ENCODE measurements at regions not wholly inside any gene's neighbourhood (a gene's known extent, or its start where the extent isn't known, plus 50 kb on each side); places are given as distances from the start of the nearest gene placed in this dataset.

DNA sequence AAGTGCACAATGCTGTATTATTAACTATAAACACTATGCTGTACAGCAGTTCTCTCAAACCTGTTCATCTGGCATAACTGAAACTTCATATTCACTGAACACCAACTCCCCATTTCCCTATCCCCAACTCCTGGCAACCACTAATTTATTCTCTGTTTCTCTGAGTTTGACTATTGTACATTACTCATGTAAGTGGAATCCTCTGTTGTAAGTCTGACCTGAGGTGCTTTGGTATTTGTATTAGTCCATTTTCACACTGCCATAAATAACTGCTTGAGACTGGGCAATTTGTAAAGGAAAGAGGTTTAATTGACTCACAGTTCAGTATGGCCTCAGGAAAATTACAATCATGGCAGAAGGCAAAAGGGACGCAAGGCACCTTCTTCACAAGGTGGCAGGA lies 266.3 kb downstream of the PPP1R3A start:
- TF ChIP-seq, protein P1, sequence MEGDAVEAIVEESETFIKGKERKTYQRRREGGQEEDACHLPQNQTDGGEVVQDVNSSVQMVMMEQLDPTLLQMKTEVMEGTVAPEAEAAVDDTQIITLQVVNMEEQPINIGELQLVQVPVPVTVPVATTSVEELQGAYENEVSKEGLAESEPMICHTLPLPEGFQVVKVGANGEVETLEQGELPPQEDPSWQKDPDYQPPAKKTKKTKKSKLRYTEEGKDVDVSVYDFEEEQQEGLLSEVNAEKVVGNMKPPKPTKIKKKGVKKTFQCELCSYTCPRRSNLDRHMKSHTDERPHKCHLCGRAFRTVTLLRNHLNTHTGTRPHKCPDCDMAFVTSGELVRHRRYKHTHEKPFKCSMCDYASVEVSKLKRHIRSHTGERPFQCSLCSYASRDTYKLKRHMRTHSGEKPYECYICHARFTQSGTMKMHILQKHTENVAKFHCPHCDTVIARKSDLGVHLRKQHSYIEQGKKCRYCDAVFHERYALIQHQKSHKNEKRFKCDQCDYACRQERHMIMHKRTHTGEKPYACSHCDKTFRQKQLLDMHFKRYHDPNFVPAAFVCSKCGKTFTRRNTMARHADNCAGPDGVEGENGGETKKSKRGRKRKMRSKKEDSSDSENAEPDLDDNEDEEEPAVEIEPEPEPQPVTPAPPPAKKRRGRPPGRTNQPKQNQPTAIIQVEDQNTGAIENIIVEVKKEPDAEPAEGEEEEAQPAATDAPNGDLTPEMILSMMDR (IDR thresholded peaks at IDR 0.05; ENCODE audit: extremely low read depth, low read depth, low read length) = no peak
- Histone ChIP-seq H3K4me3 (ENCODE audit: insufficient read depth, low read length) (no peak overlapping the region), H3K36me3 (ENCODE audit: insufficient read depth, low read length) (no peaks in the 10 kb centered on the region), H4K20me1 (ENCODE audit: insufficient read depth, low read length) (no peaks in the 10 kb centered on the region), H2AFZ (ENCODE audit: low read length) (no peak overlapping the region), H3K9me3 (ENCODE audit: low read depth, low read length) (no peaks in the 10 kb centered on the region), H3K4me2 (ENCODE audit: insufficient read depth, low read length) (no peak overlapping the region), H3K27ac (ENCODE audit: low read depth, low read length) (no peak overlapping the region), H3K27me3 (ENCODE audit: insufficient read depth, low read length) (no peaks in the 10 kb centered on the region), H3K4me1 (ENCODE audit: insufficient read depth, low read length) (no peaks in the 10 kb centered on the region), H3K79me2 (ENCODE audit: insufficient read depth, low read length) (no peaks in the 10 kb centered on the region)
- no peak for DNase-seq (ENCODE audit: insufficient read length, low spot score, missing footprints)

GRCh38 chr7:113649556-113649955 lies 269.3 kb downstream of the PPP1R3A start:
- H3K27ac ChIP-seq (ENCODE audit: low read depth, low read length) = no peak overlapping the region
- no peaks in the 10 kb centered on the region for H3K27me3 ChIP-seq (ENCODE audit: insufficient read depth, low read length)
- no peak for DNase-seq (ENCODE audit: insufficient read length, low spot score, missing footprints)
- H3K36me3 ChIP-seq (ENCODE audit: insufficient read depth, low read length) = no peaks in the 10 kb centered on the region
- H3K79me2 ChIP-seq (ENCODE audit: insufficient read depth, low read length) = no peaks in the 10 kb centered on the region
- no peak overlapping the region for H3K4me3 ChIP-seq (ENCODE audit: insufficient read depth, low read length)
- H3K9me3 ChIP-seq (ENCODE audit: low read depth, low read length) = no peaks in the 10 kb centered on the region
- no peaks in the 10 kb centered on the region for H3K4me1 ChIP-seq (ENCODE audit: insufficient read depth, low read length)
- no peaks in the 10 kb centered on the region for H4K20me1 ChIP-seq (ENCODE audit: insufficient read depth, low read length)
- H3K4me2 ChIP-seq (ENCODE audit: insufficient read depth, low read length) = no peak overlapping the region
- no peak overlapping the region for H2AFZ ChIP-seq (ENCODE audit: low read length)
- TF ChIP-seq, protein P1 (IDR thresholded peaks at IDR 0.05; ENCODE audit: extremely low read depth, low read depth, low read length) = no peak

DNA sequence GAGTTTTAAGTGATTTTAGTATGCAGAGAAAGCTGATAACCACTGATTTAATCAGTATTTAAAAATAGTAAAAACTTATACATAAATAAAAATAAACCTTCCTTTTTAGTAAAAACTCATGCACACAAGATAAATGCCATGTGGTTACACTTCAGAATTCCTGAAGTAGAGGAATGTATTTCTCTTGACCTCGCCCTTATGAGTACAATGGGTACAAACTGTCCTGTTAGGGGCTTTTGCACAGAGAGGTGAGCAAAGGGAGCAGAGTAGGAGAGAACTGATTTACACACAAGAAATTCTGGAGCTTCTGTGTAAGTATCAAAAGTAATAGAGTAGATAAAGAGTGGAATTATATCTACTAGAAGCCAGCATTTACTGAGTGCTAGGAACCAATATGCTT lies 279.6 kb downstream of the PPP1R3A start:
- Histone ChIP-seq H3K27me3 (ENCODE audit: insufficient read depth, low read length) (no peaks in the 10 kb centered on the region), H3K4me2 (ENCODE audit: insufficient read depth, low read length) (no peak overlapping the region), H3K36me3 (ENCODE audit: insufficient read depth, low read length) (no peaks in the 10 kb centered on the region), H3K9me3 (ENCODE audit: low read depth, low read length) (no peaks in the 10 kb centered on the region), H4K20me1 (ENCODE audit: insufficient read depth, low read length) (no peaks in the 10 kb centered on the region), H3K27ac (ENCODE audit: low read depth, low read length) (no peak overlapping the region), H3K4me1 (ENCODE audit: insufficient read depth, low read length) (no peaks in the 10 kb centered on the region), H2AFZ (ENCODE audit: low read length) (no peak overlapping the region), H3K4me3 (ENCODE audit: insufficient read depth, low read length) (no peak overlapping the region), H3K79me2 (ENCODE audit: insufficient read depth, low read length) (no peaks in the 10 kb centered on the region)
- TF ChIP-seq, protein P1 (IDR thresholded peaks at IDR 0.05; ENCODE audit: extremely low read depth, low read depth, low read length) = no peak
- no peak for DNase-seq (ENCODE audit: insufficient read length, low spot score, missing footprints)

- Histone ChIP-seq H3K79me2 (ENCODE audit: insufficient read depth, low read length) (no peaks in the 10 kb centered on the region), H3K4me3 (ENCODE audit: insufficient read depth, low read length) (no peak overlapping the region), H4K20me1 (ENCODE audit: insufficient read depth, low read length) (no peaks in the 10 kb centered on the region), H3K4me1 (ENCODE audit: insufficient read depth, low read length) (no peaks in the 10 kb centered on the region), H3K27me3 (ENCODE audit: insufficient read depth, low read length) (no peaks in the 10 kb centered on the region), H3K27ac (ENCODE audit: low read depth, low read length) (no peak overlapping the region), H2AFZ (ENCODE audit: low read length) (no peak overlapping the region), H3K4me2 (ENCODE audit: insufficient read depth, low read length) (no peak overlapping the region), H3K36me3 (ENCODE audit: insufficient read depth, low read length) (no peaks in the 10 kb centered on the region), H3K9me3 (ENCODE audit: low read depth, low read length) (no peaks in the 10 kb centered on the region)
- peak; percentile 66 for DNase-seq (ENCODE audit: insufficient read length, low spot score, missing footprints)
- TF ChIP-seq, protein P1 (IDR thresholded peaks at IDR 0.05; ENCODE audit: extremely low read depth, low read depth, low read length) = no peak
Measured at GRCh38 chr7:113636727-113637421, 281.9 kb downstream of the PPP1R3A start.
